Transverse colon (tissue), 4 donors: ENCODE measurements at regions not wholly inside any gene's neighbourhood (a gene's known extent, or its start where the extent isn't known, plus 50 kb on each side); places are given as distances from the start of the nearest gene placed in this dataset.

Experiments used
- CTCF ChIP-seq, 5 experiments: fragments of 200-600 bp in 3 of 5; fragments of 450-650 bp in 2 of 5; sonication (generic) in 3 of 5; IDR thresholded peaks; 1 replicate in 2 of 5; 2 replicates in 3 of 5; pipeline ENCODE4 v1.5.1; 2016 to 2017; ENCODE audit warnings: antibody characterized with exemption in 5 of 5, inconsistent platforms in 3 of 5, mild to moderate bottlenecking in 2 of 5, moderate library complexity in 1 of 5
- EP300 ChIP-seq: sonication (generic); formaldehyde crosslinking; IDR thresholded peaks from one replicate; pipeline ENCODE4 v1.6.1; 2017; ENCODE audit warnings: antibody characterized with exemption, low read depth
- POLR2A ChIP-seq: fragments of 450-650 bp; IDR thresholded peaks from one replicate; pipeline ENCODE4 v1.6.1; 2016; ENCODE audit warnings: antibody characterized with exemption, mild to moderate bottlenecking, moderate library complexity
- POLR2AphosphoS5 ChIP-seq, 3 donors: sonication (generic); formaldehyde crosslinking; IDR thresholded peaks; one replicate each; pipeline ENCODE4 v1.6.1; 2016; ENCODE audit warnings: antibody characterized with exemption in 3 of 3

DNA sequence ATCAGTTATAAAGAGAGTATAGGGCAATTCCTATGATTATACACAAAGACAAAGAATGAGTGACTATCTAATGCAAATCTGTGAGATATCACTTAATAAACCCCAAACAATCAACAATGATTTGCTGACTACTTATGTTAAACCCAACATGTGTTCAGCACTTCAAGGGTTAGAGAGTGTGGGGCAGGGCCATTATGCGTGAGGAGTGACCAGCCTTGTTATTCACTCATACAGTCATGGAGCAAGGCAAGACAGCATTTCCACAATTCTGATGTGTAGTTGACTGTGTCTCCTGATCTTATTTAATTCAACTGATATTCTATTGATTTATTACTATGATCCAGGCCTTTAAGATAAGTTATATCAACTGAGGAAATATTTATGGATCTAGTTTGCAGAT, 251.7 kb downstream of the CYRIA start:
- no peak for TF ChIP-seq CTCF (IDR thresholded peaks at IDR 0.05)
- no peak for TF ChIP-seq EP300
- no peak for TF ChIP-seq POLR2A
- no peak for TF ChIP-seq POLR2AphosphoS5 (IDR thresholded peaks at IDR 0.05)
